ENCODE measurements at regions not wholly inside any gene's neighbourhood (a gene's known extent, or its start where the extent isn't known, plus 50 kb on each side); places are given as distances from the start of the nearest gene placed in this dataset.

DNA sequence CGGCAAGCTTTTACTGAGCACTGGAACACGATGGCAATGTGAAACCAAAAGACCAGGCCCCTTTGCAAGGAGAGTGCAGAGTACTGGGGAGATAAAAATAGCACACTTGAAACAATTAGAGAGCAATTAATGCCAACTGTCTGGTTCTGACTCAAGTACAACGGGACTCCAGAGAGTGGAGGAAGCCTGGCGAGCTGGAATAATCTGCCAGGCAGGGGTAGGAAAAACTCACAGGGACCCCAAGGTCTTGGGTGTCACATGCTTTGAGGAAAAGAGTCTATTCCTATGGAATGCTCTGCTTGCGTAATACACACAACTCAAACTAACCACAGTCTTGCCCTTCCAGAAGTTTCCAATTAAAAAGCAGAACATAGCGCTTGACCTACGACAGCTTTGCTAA lies 113.0 kb upstream of the CLMP start:
- H3K4me2 ChIP-seq (ENCODE audit: low read length) = no peak overlapping the region
- H3K27ac ChIP-seq = no peak overlapping the region
- no peaks in the 10 kb centered on the region for H3K27me3 ChIP-seq (ENCODE audit: control insufficient read depth, insufficient read depth, low read length)
- no peaks in the 10 kb centered on the region for H3K79me2 ChIP-seq
- no peak overlapping the region for H2AFZ ChIP-seq
- no peaks in the 10 kb centered on the region for H3K4me1 ChIP-seq
- no peak overlapping the region for H3K4me3 ChIP-seq (ENCODE audit: low read depth, low read length)
- no peak overlapping the region for H3K9ac ChIP-seq
- no peaks in the 10 kb centered on the region for H3K9me3 ChIP-seq (ENCODE audit: control insufficient read depth, low read length)
- TF ChIP-seq, protein P1, sequence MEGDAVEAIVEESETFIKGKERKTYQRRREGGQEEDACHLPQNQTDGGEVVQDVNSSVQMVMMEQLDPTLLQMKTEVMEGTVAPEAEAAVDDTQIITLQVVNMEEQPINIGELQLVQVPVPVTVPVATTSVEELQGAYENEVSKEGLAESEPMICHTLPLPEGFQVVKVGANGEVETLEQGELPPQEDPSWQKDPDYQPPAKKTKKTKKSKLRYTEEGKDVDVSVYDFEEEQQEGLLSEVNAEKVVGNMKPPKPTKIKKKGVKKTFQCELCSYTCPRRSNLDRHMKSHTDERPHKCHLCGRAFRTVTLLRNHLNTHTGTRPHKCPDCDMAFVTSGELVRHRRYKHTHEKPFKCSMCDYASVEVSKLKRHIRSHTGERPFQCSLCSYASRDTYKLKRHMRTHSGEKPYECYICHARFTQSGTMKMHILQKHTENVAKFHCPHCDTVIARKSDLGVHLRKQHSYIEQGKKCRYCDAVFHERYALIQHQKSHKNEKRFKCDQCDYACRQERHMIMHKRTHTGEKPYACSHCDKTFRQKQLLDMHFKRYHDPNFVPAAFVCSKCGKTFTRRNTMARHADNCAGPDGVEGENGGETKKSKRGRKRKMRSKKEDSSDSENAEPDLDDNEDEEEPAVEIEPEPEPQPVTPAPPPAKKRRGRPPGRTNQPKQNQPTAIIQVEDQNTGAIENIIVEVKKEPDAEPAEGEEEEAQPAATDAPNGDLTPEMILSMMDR (IDR thresholded peaks at IDR 0.05) = no peak
- no peaks in the 10 kb centered on the region for H3K36me3 ChIP-seq (ENCODE audit: control insufficient read depth, insufficient read depth, low read length)

GRCh38 chr11:123307276-123307675 lies 112.2 kb upstream of the CLMP start:
- TF ChIP-seq, protein P1 (IDR thresholded peaks at IDR 0.05) = no peak
- H3K36me3 ChIP-seq (ENCODE audit: control insufficient read depth, insufficient read depth, low read length) = no peaks in the 10 kb centered on the region
- H3K79me2 ChIP-seq = no peaks in the 10 kb centered on the region
- H3K4me1 ChIP-seq = no peaks in the 10 kb centered on the region
- H3K4me3 ChIP-seq (ENCODE audit: low read depth, low read length) = no peak overlapping the region
- no peak overlapping the region for H3K27ac ChIP-seq
- no peak overlapping the region for H3K4me2 ChIP-seq (ENCODE audit: low read length)
- no peaks in the 10 kb centered on the region for H3K27me3 ChIP-seq (ENCODE audit: control insufficient read depth, insufficient read depth, low read length)
- no peak overlapping the region for H3K9ac ChIP-seq
- no peak overlapping the region for H2AFZ ChIP-seq
- no peaks in the 10 kb centered on the region for H3K9me3 ChIP-seq (ENCODE audit: control insufficient read depth, low read length)

DNA sequence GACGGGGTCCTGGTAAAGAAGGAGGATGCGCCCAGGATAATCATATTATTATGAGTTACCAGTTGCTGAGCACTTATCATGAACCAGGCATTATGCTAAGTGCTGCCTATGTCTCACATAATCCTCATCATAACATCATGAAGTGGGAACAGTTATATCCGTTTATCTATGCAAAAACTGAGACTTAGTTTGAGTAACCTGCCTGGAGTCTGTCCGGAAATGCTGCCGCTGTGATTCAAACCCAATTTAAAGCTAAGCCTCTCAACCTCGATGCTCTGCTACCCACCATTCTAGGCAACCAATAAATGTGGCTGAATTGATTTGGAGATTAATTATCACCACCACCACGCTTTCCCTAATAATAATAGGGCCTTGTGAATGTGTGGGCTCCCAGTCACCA lies 111.5 kb upstream of the CLMP start:
- Histone ChIP-seq H3K4me1 (no peaks in the 10 kb centered on the region), H3K4me2 (ENCODE audit: low read length) (no peak overlapping the region), H3K36me3 (ENCODE audit: control insufficient read depth, insufficient read depth, low read length) (no peaks in the 10 kb centered on the region), H3K9me3 (ENCODE audit: control insufficient read depth, low read length) (no peaks in the 10 kb centered on the region), H3K79me2 (no peaks in the 10 kb centered on the region), H3K27me3 (ENCODE audit: control insufficient read depth, insufficient read depth, low read length) (no peaks in the 10 kb centered on the region), H3K9ac (no peak overlapping the region), H2AFZ (no peak overlapping the region), H3K27ac (no peak overlapping the region), H3K4me3 (ENCODE audit: low read depth, low read length) (no peak overlapping the region)
- TF ChIP-seq, protein P1 (IDR thresholded peaks at IDR 0.05) = no peak

DNA sequence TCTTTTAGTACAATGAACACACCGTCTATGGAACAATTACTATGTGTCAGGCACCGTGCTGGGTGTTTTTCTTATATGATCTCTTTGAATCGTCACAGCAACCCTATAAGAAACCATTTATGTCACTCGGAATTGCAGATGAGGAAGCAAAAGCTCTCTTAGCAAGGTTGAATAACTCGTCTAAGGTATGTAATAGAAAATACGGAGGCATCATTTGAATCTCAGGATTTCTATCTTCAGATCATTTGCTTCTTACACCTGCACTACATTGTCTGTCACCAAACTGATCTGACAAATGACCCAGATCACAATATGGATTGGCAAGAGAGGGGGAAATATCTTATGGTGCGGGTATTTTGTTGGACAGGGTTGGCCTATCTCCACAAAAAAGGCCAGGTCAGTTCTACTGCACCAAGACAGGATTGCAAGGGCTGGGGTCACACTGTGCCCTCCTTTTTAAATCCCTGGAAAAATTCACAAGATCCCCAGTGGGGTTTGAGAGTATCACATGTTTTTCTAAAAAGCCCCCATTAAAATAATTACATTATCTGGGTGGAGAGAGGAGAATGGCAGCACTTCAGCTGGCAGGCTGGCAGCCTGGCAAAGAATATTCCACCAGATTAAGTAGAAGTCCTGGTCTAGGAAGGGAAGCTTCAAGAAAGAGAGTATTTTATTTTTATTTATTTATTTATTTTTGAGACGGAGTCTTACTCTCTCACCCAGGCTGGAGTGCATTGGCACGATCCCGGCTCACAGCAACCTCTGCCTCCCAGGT lies 110.7 kb upstream of the CLMP start:
- TF ChIP-seq, protein P1 (IDR thresholded peaks at IDR 0.05) = no peak
- H2AFZ ChIP-seq = no peak overlapping the region
- H3K27ac ChIP-seq = no peak overlapping the region
- no peaks in the 10 kb centered on the region for H3K27me3 ChIP-seq (ENCODE audit: control insufficient read depth, insufficient read depth, low read length)
- H3K9me3 ChIP-seq (ENCODE audit: control insufficient read depth, low read length) = no peaks in the 10 kb centered on the region
- no peaks in the 10 kb centered on the region for H3K36me3 ChIP-seq (ENCODE audit: control insufficient read depth, insufficient read depth, low read length)
- H3K79me2 ChIP-seq = no peaks in the 10 kb centered on the region
- no peak overlapping the region for H3K4me2 ChIP-seq (ENCODE audit: low read length)
- H3K9ac ChIP-seq = no peak overlapping the region
- H3K4me3 ChIP-seq (ENCODE audit: low read depth, low read length) = no peak overlapping the region
- no peaks in the 10 kb centered on the region for H3K4me1 ChIP-seq
